HCT116 (cell line): ENCODE measurements at regions not wholly inside any gene's neighbourhood (a gene's known extent, or its start where the extent isn't known, plus 50 kb on each side); places are given as distances from the start of the nearest gene placed in this dataset.
A peak's percentile ranks its signal among the peaks of the same experiment; 100 is the strongest.

Source experiments
- ATAC-seq: fragments of 200-7000 bp; cut with Tn5 transposase; 2 replicates; pipeline ENCODE4 v1.9.1; 2020; ENCODE audit warnings: mild to moderate bottlenecking, moderate library complexity
- BruUV-seq: library from RNA; stranded (reverse); fragments of 400-500 nt; replicated peaks from 2 replicates; lab custom pipeline; 2021; lab: Mats Ljungman, UMichigan
- CTCF ChIA-PET: fragments of 300-600 bp; sonication (Branson Sonifier 250); formaldehyde crosslinking; loops from one replicate; lab custom pipeline; 2021; ENCODE audit warnings: antibody characterized with exemption; lab: Charles Lee
- POLR2A ChIA-PET: fragments of 300-600, 350-600 bp; sonication (Branson Sonifier 250); formaldehyde crosslinking; loops from one replicate; lab custom pipeline; 2021; ENCODE audit warnings: antibody characterized with exemption; lab: Charles Lee
- RAD21 ChIA-PET, 2 experiments: fragments of 300-600 bp; sonication (Branson Sonifier 250); formaldehyde crosslinking; loops; one replicate each; lab custom pipeline; 2023; ENCODE audit warnings: low total read pairs in 2 of 2; ENCODE audit not compliant: uncharacterized antibody in 2 of 2, unreplicated experiment in 2 of 2, low non-redundant PET in 1 of 2; lab: Charles Lee
- DNase-seq: peaks from one replicate; pipeline ENCODE4 v3.0.0-alpha.2; 2010; ENCODE audit warnings: low read depth, low spot score
- H2AFZ ChIP-seq: fragments of 200-600 bp; shearing (Covaris generic), sonication (generic); 2 replicates; pipeline ENCODE4 v1.6.1; 2017; ENCODE audit warnings: low read depth, mixed run types, mixed read lengths, antibody characterized with exemption, low read length; ENCODE audit not compliant: poor library complexity, severe bottlenecking
- H3K27ac ChIP-seq: 2 replicates; pipeline ENCODE4 v1.5.1; 2012; ENCODE audit warnings: low read depth, low read length
- H3K27me3 ChIP-seq: fragments of 200-600 bp; sonication (generic); 2 replicates; pipeline ENCODE4 v1.6.1; 2016; ENCODE audit warnings: mixed run types, low read length, mixed read lengths; ENCODE audit not compliant: insufficient read depth
- H3K36me3 ChIP-seq, 2 experiments: fragments of 200-500 bp in 1 of 2; fragments of 200-600 bp in 1 of 2; sonication (Bioruptor generic) in 1 of 2; sonication (generic) in 1 of 2; 2 replicates each; pipeline versions ENCODE4 v1.5.1 to v1.6.1; 2014 to 2016; ENCODE audit warnings: low read length in 2 of 2, inconsistent platforms in 1 of 2, mixed read lengths in 1 of 2, mixed run types in 1 of 2; ENCODE audit not compliant: insufficient read depth in 2 of 2, control insufficient read depth in 1 of 2
- H3K4me1 ChIP-seq, 2 experiments: fragments of 200-600 bp in 1 of 2; sonication (generic) in 1 of 2; 2 replicates each; pipeline versions ENCODE4 v1.5.1 to v1.6.1; 2012 to 2017; ENCODE audit warnings: low read length in 2 of 2, inconsistent platforms in 1 of 2, mild to moderate bottlenecking in 1 of 2, mixed read lengths in 1 of 2, mixed run types in 1 of 2, moderate library complexity in 1 of 2; ENCODE audit not compliant: insufficient read depth in 2 of 2, control insufficient read depth in 1 of 2
- H3K4me2 ChIP-seq: fragments of 200-600 bp; sonication (generic); 2 replicates; pipeline ENCODE4 v1.6.1; 2017; ENCODE audit warnings: mixed run types, low read length, mixed read lengths
- H3K4me3 ChIP-seq, 2 experiments: fragments of 200-600 bp in 1 of 2; sonication (generic) in 1 of 2; replicated peaks in 1 of 2; 2 replicates each; pipeline ENCODE4 v1.5.1; 2011 to 2016; ENCODE audit warnings: low read length in 2 of 2, control low read depth in 1 of 2, low read depth in 1 of 2, mild to moderate bottlenecking in 1 of 2, mixed read lengths in 1 of 2, mixed run types in 1 of 2
- H3K79me2 ChIP-seq: fragments of 200-600 bp; sonication (generic); 2 replicates; pipeline ENCODE4 v1.6.1; 2017; ENCODE audit warnings: mild to moderate bottlenecking, mixed run types, low read length, moderate library complexity, mixed read lengths; ENCODE audit not compliant: insufficient read depth
- H3K9ac ChIP-seq: fragments of 200-600 bp; sonication (generic); 2 replicates; pipeline ENCODE4 v1.6.1; 2016; ENCODE audit warnings: low read length, mixed read lengths
- H3K9me2 ChIP-seq: fragments of 200-600 bp; sonication (generic), shearing (Covaris generic); 2 replicates; pipeline ENCODE4 v1.6.1; 2017; ENCODE audit warnings: mixed run types, mild to moderate bottlenecking, moderate library complexity; ENCODE audit not compliant: insufficient read depth
- H3K9me3 ChIP-seq, 2 experiments: fragments of 200-500 bp in 1 of 2; fragments of 200-600 bp in 1 of 2; sonication (Bioruptor generic) in 1 of 2; sonication (generic) in 1 of 2; 2 replicates each; pipeline ENCODE4 v1.6.1; 2014 to 2017; ENCODE audit warnings: low read length in 2 of 2, mixed read lengths in 2 of 2, inconsistent platforms in 1 of 2, low read depth in 1 of 2, mild to moderate bottlenecking in 1 of 2, mixed run types in 1 of 2, moderate library complexity in 1 of 2; ENCODE audit not compliant: control insufficient read depth in 1 of 2, insufficient read depth in 1 of 2
- H4K20me1 ChIP-seq: fragments of 200-600 bp; sonication (generic), shearing (Covaris generic); 2 replicates; pipeline ENCODE4 v1.6.1; 2017; ENCODE audit warnings: mixed run types, mild to moderate bottlenecking, moderate library complexity; ENCODE audit not compliant: insufficient read depth
- CBX3 ChIP-seq: IDR thresholded peaks from 2 replicates; pipeline ENCODE4 v1.6.1; 2012; ENCODE audit warnings: low read depth
- CEBPB ChIP-seq: IDR thresholded peaks from 2 replicates; pipeline ENCODE4 v1.6.1; 2012; ENCODE audit warnings: low read depth
- CTCF ChIP-seq, 3 experiments: fragments of 200-600 bp in 1 of 3; sonication (generic) in 1 of 3; IDR thresholded peaks in 2 of 3; conservative IDR thresholded peaks in 1 of 3; 2 replicates each; pipeline ENCODE4 v1.5.1; 2012 to 2017; ENCODE audit warnings: low read depth in 2 of 3, low read length in 2 of 3, antibody characterized with exemption in 1 of 3, borderline replicate concordance in 1 of 3, control low read depth in 1 of 3, mild to moderate bottlenecking in 1 of 3, mixed read lengths in 1 of 3, mixed run types in 1 of 3, moderate library complexity in 1 of 3; ENCODE audit not compliant: insufficient read depth in 1 of 3
- EZH2phosphoT487 ChIP-seq: fragments of 200-600 bp; IDR thresholded peaks from 2 replicates; pipeline ENCODE4 v1.6.1; 2018; ENCODE audit warnings: antibody characterized with exemption, borderline replicate concordance
- FOSL1 ChIP-seq: IDR thresholded peaks from 2 replicates; pipeline ENCODE4 v1.6.1; 2012; ENCODE audit warnings: low read depth
- JUND ChIP-seq: IDR thresholded peaks from 2 replicates; pipeline ENCODE4 v1.6.1; 2012
- MAX ChIP-seq: IDR thresholded peaks from 2 replicates; pipeline ENCODE4 v1.6.1; 2012
- SP1 ChIP-seq: IDR thresholded peaks from 2 replicates; pipeline ENCODE4 v1.6.1; 2012; ENCODE audit warnings: low read depth
- SRF ChIP-seq: IDR thresholded peaks from 2 replicates; pipeline ENCODE4 v1.6.1; 2012; ENCODE audit warnings: low read depth
- YY1 ChIP-seq: IDR thresholded peaks from 2 replicates; pipeline ENCODE4 v1.6.1; 2011; ENCODE audit warnings: low read length, low read depth, moderate library complexity, mild to moderate bottlenecking; ENCODE audit not compliant: insufficient replicate concordance; ENCODE audit errors: extremely low read depth
- ZBTB33 ChIP-seq: IDR thresholded peaks from 2 replicates; pipeline ENCODE4 v1.6.1; 2011; ENCODE audit warnings: mild to moderate bottlenecking, low read length, moderate library complexity; ENCODE audit not compliant: insufficient replicate concordance; ENCODE audit errors: extremely low read depth
- ZNF274 ChIP-seq: fragments of 200-500 bp; sonication (Bioruptor generic); IDR thresholded peaks from 2 replicates; pipeline ENCODE4 v1.6.1; 2014; ENCODE audit warnings: mild to moderate bottlenecking, low read depth, low read length, inconsistent platforms
- intact Hi-C: fragments of 100-400 bp; cut with micrococcal nuclease; formaldehyde crosslinking; loops from 2 replicates; pipeline ENCODE4 v1.10.0; 2022

GRCh38 chr16:86665929-86666328, 87.6 kb downstream of the FOXL1 start:
- RAD21 ChIA-PET = no interaction called here
- Histone ChIP-seq H3K9me3 (no peaks in the 10 kb centered on the region), H3K27ac (peak overlapping the region; percentile 92), H3K9me2 (no peaks in the 10 kb centered on the region), H2AFZ (no peak overlapping the region), H3K4me3 (peak overlapping the region in 1 of 2 experiments; percentile 57; a peak in 2 of 4 replicates), H3K36me3 (no peaks in the 10 kb centered on the region), H4K20me1 (no peaks in the 10 kb centered on the region), H3K9ac (peak overlapping the region; percentile 60; the same call in 1 of the 2 replicates), H3K4me2 (peak overlapping the region; percentile 94), H3K79me2 (no peaks in the 10 kb centered on the region), H3K27me3 (no peaks in the 10 kb centered on the region), H3K4me1 (peaks cover 28 to 71% of the 10 kb centered on the region in 2 experiments)
- BruUV-seq = no TSS peak
- CTCF ChIA-PET = interaction anchor here (1.3 kb wide), 1 partner anchor 411 kb away, joined by 4 read pairs; no protein-coding TSS in a partner anchor
- intact Hi-C loops = loop anchor here (2.0 kb wide), 1 partner anchor 91 kb away; no protein-coding TSS in a partner anchor
- no peak for DNase-seq
- POLR2A ChIA-PET = interaction anchor here (1.2 to 1.6 kb wide), 2 partner anchors 10 to 18 kb away, joined by 3 to 9 read pairs; no protein-coding TSS in a partner anchor
- no peak for ATAC-seq
- TF ChIP-seq JUND (no peak), CBX3 (peak; percentile 64; the same call in 1 of the 2 replicates), SP1 (0 out of 2 replicates have a peak, but pooled peaks have one; percentile 17), ZNF274 (no peak)

- Histone ChIP-seq H3K9me3 (no peaks in the 10 kb centered on the region), H3K27ac (no peak overlapping the region), H2AFZ (no peak overlapping the region), H4K20me1 (no peaks in the 10 kb centered on the region), H3K4me2 (peak overlapping the region; percentile 61; the same call in 1 of the 2 replicates), H3K9me2 (no peaks in the 10 kb centered on the region), H3K79me2 (no peaks in the 10 kb centered on the region), H3K4me3 (no peak overlapping the region), H3K4me1 (peaks cover 28 to 70% of the 10 kb centered on the region in 2 experiments), H3K9ac (no peak overlapping the region), H3K36me3 (no peaks in the 10 kb centered on the region), H3K27me3 (no peaks in the 10 kb centered on the region)
- no peak for ATAC-seq
- intact Hi-C loops = no loop called here
- ChIA-PET POLR2A (no interaction called here), RAD21 (no interaction called here), CTCF (no interaction called here)
- no peak for DNase-seq
- BruUV-seq = no TSS peak
- no peak for TF ChIP-seq CBX3
- TF ChIP-seq FOSL1 = no peak
- no peak for TF ChIP-seq CEBPB
- no peak for TF ChIP-seq SRF
- no peak for TF ChIP-seq CTCF (IDR thresholded peaks at IDR 0.05 in 2 of 3, conservative IDR thresholded peaks at IDR 0.05 in 1 of 3; ENCODE audit: borderline replicate concordance in 1 of 3, insufficient read depth in 1 of 3, low read depth in 2 of 3, low read length in 2 of 3)
- TF ChIP-seq ZBTB33 = no peak
- TF ChIP-seq EZH2phosphoT487 = no peak
- TF ChIP-seq MAX = no peak
- TF ChIP-seq YY1 = no peak
- no peak for TF ChIP-seq SP1
Observed at GRCh38 chr16:86667035-86667434, 88.7 kb downstream of the FOXL1 start.
